NCI-H2171 treated with DMSO at 0.1 percent for 48 hours (cell line): ENCODE measurements at regions not wholly inside any gene's neighbourhood (a gene's known extent, or its start where the extent isn't known, plus 50 kb on each side); places are given as distances from the start of the nearest gene placed in this dataset.
"Not testable (repeated sequence)": the region's sequence is repeated elsewhere in the genome, so short reads cannot be mapped to it uniquely, and the experiment has no call there.

Source experiments
- DNase-seq: peaks from one replicate; lab custom pipeline; 2025; lab: John Stamatoyannopoulos, UW

- DNase-seq = no peak
Measured at GRCh38 chr1:102661481-102661880, 446.8 kb downstream of the COL11A1 start.

GRCh38 chr1:102659876-102660483 is 448.3 kb downstream of the COL11A1 start:
- not testable (repeated sequence) for DNase-seq

- no peak for DNase-seq
Measured at GRCh38 chr1:102655034-102655433, 453.3 kb downstream of the COL11A1 start.

- DNase-seq = no peak
Measured at GRCh38 chr1:102640872-102641271, 467.4 kb downstream of the COL11A1 start.

GRCh38 chr1:102640312-102640711 is 468.0 kb downstream of the COL11A1 start:
- no peak for DNase-seq

GRCh38 chr1:102631691-102632090 is 476.6 kb downstream of the COL11A1 start:
- DNase-seq = no peak

GRCh38 chr1:102630041-102630440 is 478.3 kb downstream of the COL11A1 start:
- no peak for DNase-seq

GRCh38 chr1:102628109-102628613 is 480.2 kb downstream of the COL11A1 start:
- no peak for DNase-seq

- no peak for DNase-seq
Measured at GRCh38 chr1:102627145-102627544, 481.2 kb downstream of the COL11A1 start.

- DNase-seq = no peak
Measured at GRCh38 chr1:102615896-102616295, 492.4 kb downstream of the COL11A1 start.

GRCh38 chr1:102595106-102595505 is 513.2 kb downstream of the COL11A1 start:
- DNase-seq = no peak

- no peak for DNase-seq
Measured at GRCh38 chr1:102593276-102593675, 515.0 kb downstream of the COL11A1 start.

GRCh38 chr1:102588536-102588935 is 519.8 kb downstream of the COL11A1 start:
- no peak for DNase-seq

- no peak for DNase-seq
Measured at GRCh38 chr1:102586022-102586421, 522.3 kb downstream of the COL11A1 start.

GRCh38 chr1:102580806-102581205 is 527.5 kb downstream of the COL11A1 start:
- DNase-seq = no peak

GRCh38 chr1:102578804-102579203 is 529.5 kb downstream of the COL11A1 start:
- no peak for DNase-seq

GRCh38 chr1:102572637-102573036 is 535.7 kb downstream of the COL11A1 start:
- no peak for DNase-seq

- no peak for DNase-seq
Measured at GRCh38 chr1:102566182-102566581, 542.1 kb downstream of the COL11A1 start.

GRCh38 chr1:102562380-102562779 is 545.9 kb downstream of the COL11A1 start:
- DNase-seq = no peak

- DNase-seq = peak; percentile 3
Measured at GRCh38 chr1:102550729-102551384, 554.1 kb upstream of the OLFM3 start.

- no peak for DNase-seq
Measured at GRCh38 chr1:102546251-102546650, 549.5 kb upstream of the OLFM3 start.

GRCh38 chr1:102535829-102536505 is 539.2 kb upstream of the OLFM3 start:
- DNase-seq = no peak

- no peak for DNase-seq
Measured at GRCh38 chr1:102531036-102531435, 534.3 kb upstream of the OLFM3 start.
